Kidney (tissue), 13 donors: ENCODE measurements at regions not wholly inside any gene's neighbourhood (a gene's known extent, or its start where the extent isn't known, plus 50 kb on each side); places are given as distances from the start of the nearest gene placed in this dataset.
A peak's percentile ranks its signal among the peaks of the same experiment; 100 is the strongest.

Experiments
- DNase-seq, 5 donors: peaks; one replicate each; pipeline ENCODE4 v3.0.0-alpha.2; 2013 to 2020
- FAIRE-seq: peaks from 2 replicates; lab custom pipeline; 2012; peaks lifted over from hg19 to GRCh38; lab: Jason Lieb, UNC
- H3K27ac ChIP-seq, 2 donors: one replicate each; pipeline ENCODE4 v1.7.0; 2013; ENCODE audit warnings: low read depth in 2 of 2, low read length in 2 of 2, inconsistent platforms in 1 of 2
- H3K27me3 ChIP-seq: one replicate; pipeline ENCODE4 v1.7.1; 2013; ENCODE audit warnings: low read length, inconsistent platforms; ENCODE audit not compliant: control insufficient read depth, insufficient read depth
- H3K36me3 ChIP-seq, 3 donors: one replicate each; pipeline versions ENCODE4 v1.7.0 to v1.7.1; 2013; ENCODE audit warnings: low read length in 3 of 3, control low read depth in 1 of 3, inconsistent platforms in 1 of 3; ENCODE audit not compliant: insufficient read depth in 3 of 3, control insufficient read depth in 2 of 3
- H3K4me1 ChIP-seq, 3 donors: one replicate each; pipeline versions ENCODE4 v1.7.0 to v1.7.1; 2013; ENCODE audit warnings: low read length in 3 of 3, inconsistent platforms in 1 of 3, low read depth in 1 of 3; ENCODE audit not compliant: control insufficient read depth in 2 of 3, insufficient read depth in 2 of 3
- H3K4me3 ChIP-seq, 3 donors: one replicate each; pipeline versions ENCODE4 v1.7.0 to v1.8.1; 2013; ENCODE audit warnings: low read length in 3 of 3, control low read depth in 1 of 3, inconsistent platforms in 1 of 3
- H3K9ac ChIP-seq, 3 donors: one replicate each; pipeline versions ENCODE4 v1.7.0 to v1.7.1; 2013; ENCODE audit warnings: low read length in 3 of 3, control low read depth in 1 of 3, inconsistent platforms in 1 of 3
- H3K9me3 ChIP-seq, 3 donors: one replicate each; pipeline versions ENCODE4 v1.7.0 to v1.7.1; 2013; ENCODE audit warnings: low read length in 3 of 3, control low read depth in 1 of 3, inconsistent platforms in 1 of 3; ENCODE audit not compliant: control insufficient read depth in 2 of 3, insufficient read depth in 1 of 3
- CTCF ChIP-seq: IDR thresholded peaks from 3 replicates; pipeline ENCODE4 v1.5.1; 2012; ENCODE audit warnings: mild to moderate bottlenecking, moderate library complexity, borderline replicate concordance; ENCODE audit not compliant: insufficient read depth; ENCODE audit errors: extremely low read depth
- intact Hi-C: fragments of 100-400 bp; cut with DNase I; formaldehyde crosslinking; loops from one replicate; pipeline ENCODE4 v1.11.1; 2022
- donor health status: control.
- donor health status: control.
- donor health status: control.
- donor health status: control.
- donor health status: control.
- donor health status: DM: yes; HTN: yes; CAD: no.
- donor health status: Normal renal cell carcinoma (clear cell type).

GRCh38 chr1:93784538-93784937 lies 94.5 kb downstream of the DNTTIP2 start:
- FAIRE-seq: no peak
- intact Hi-C loops: no loop called here

GRCh38 chr1:93783876-93784275 lies 95.1 kb downstream of the DNTTIP2 start:
- intact Hi-C loops: no loop called here

More at GRCh38 chr1:93784538-93784937, 94.5 kb downstream of the DNTTIP2 start:
- no peak overlapping the region for H3K4me3 ChIP-seq
- no peak overlapping the region for H3K27ac ChIP-seq
- TF ChIP-seq CTCF: no peak
- H3K9me3 ChIP-seq: no peaks in the 10 kb centered on the region
- H3K4me1 ChIP-seq: no peaks in the 10 kb centered on the region
- H3K9ac ChIP-seq: no peak overlapping the region
- H3K27me3 ChIP-seq: no peaks in the 10 kb centered on the region
- DNase-seq: no peak
- no peaks in the 10 kb centered on the region for H3K36me3 ChIP-seq

GRCh38 chr1:93779540-93780165 lies 98.0 kb upstream of the BCAR3 start:
- Histone ChIP-seq H3K4me3 (no peak overlapping the region), H3K9me3 (no peaks in the 10 kb centered on the region), H3K9ac (no peak overlapping the region), H3K36me3 (no peaks in the 10 kb centered on the region), H3K4me1 (no peaks in the 10 kb centered on the region), H3K27ac (no peak overlapping the region), H3K27me3 (no peaks in the 10 kb centered on the region)
- TF ChIP-seq CTCF: no peak
- intact Hi-C loops: no loop called here
- FAIRE-seq (no peak), DNase-seq (peak in 2 of 5 donors; percentile 55 to 60)

More at GRCh38 chr1:93783876-93784275, 95.1 kb downstream of the DNTTIP2 start:
- Histone ChIP-seq H3K4me3 (no peak overlapping the region), H3K4me1 (no peaks in the 10 kb centered on the region), H3K36me3 (no peaks in the 10 kb centered on the region), H3K27ac (no peak overlapping the region), H3K9ac (no peak overlapping the region), H3K27me3 (no peaks in the 10 kb centered on the region), H3K9me3 (no peaks in the 10 kb centered on the region)
- DNase-seq (no peak), FAIRE-seq (no peak)
- TF ChIP-seq CTCF: no peak

- H3K4me1 ChIP-seq: no peaks in the 10 kb centered on the region
- TF ChIP-seq CTCF: no peak
- H3K9me3 ChIP-seq: no peaks in the 10 kb centered on the region
- no peak for FAIRE-seq
- no peak overlapping the region for H3K9ac ChIP-seq
- no peaks in the 10 kb centered on the region for H3K36me3 ChIP-seq
- intact Hi-C loops: no loop called here
- no peak overlapping the region for H3K4me3 ChIP-seq
- H3K27ac ChIP-seq: no peak overlapping the region
- no peak for DNase-seq
- no peaks in the 10 kb centered on the region for H3K27me3 ChIP-seq
Observed at GRCh38 chr1:93778457-93778856, 96.8 kb upstream of the BCAR3 start.
